GM12878 (cell line): ENCODE measurements at regions not wholly inside any gene's neighbourhood (a gene's known extent, or its start where the extent isn't known, plus 50 kb on each side); places are given as distances from the start of the nearest gene placed in this dataset.

Experiments
- ATAC-seq: fragments of 200-7000 bp; cut with Tn5 transposase; 3 replicates; pipeline ENCODE4 v1.9.1; 2020; ENCODE audit warnings: mild to moderate bottlenecking, moderate library complexity
- BruUV-seq: library from RNA; stranded (reverse); fragments of 400-500 nt; replicated peaks from 2 replicates; lab custom pipeline; 2021; lab: Mats Ljungman, UMichigan
- CTCF ChIA-PET: fragments of 300-600 bp; sonication (Branson Sonifier 250); formaldehyde crosslinking; extraction: SDS; loops from one replicate; lab custom pipeline; 2021; ENCODE audit warnings: inconsistent platforms; lab: Yijun Ruan, JAX
- POLR2A ChIA-PET: fragments of 350-600 bp; formaldehyde crosslinking; extraction: SDS; loops from one replicate; lab custom pipeline; 2021; ENCODE audit warnings: inconsistent platforms; lab: Charles Lee
- RAD21 ChIA-PET: fragments of 300-600 bp; sonication (Branson Sonifier 250); formaldehyde crosslinking; loops from one replicate; lab custom pipeline; 2023; ENCODE audit warnings: antibody characterized with exemption; ENCODE audit not compliant: unreplicated experiment; lab: Charles Lee
- SMC1A ChIA-PET: fragments of 300-600 bp; sonication (Branson Sonifier 250); formaldehyde crosslinking; loops from one replicate; lab custom pipeline; 2023; ENCODE audit not compliant: unreplicated experiment, uncharacterized antibody; lab: Charles Lee
- DNase-seq: peaks from one replicate; pipeline ENCODE4 v3.0.0-alpha.2; 2011; ENCODE audit warnings: low read depth, low spot score
- FAIRE-seq: peaks from 3 replicates; lab custom pipeline; 2011; peaks lifted over from hg19 to GRCh38; lab: Jason Lieb, UNC
- H2AFZ ChIP-seq: 2 replicates; pipeline ENCODE4 v1.6.0; 2011; ENCODE audit warnings: low read depth, low read length, control low read depth; ENCODE audit not compliant: control insufficient read depth
- H3K27ac ChIP-seq: 2 replicates; pipeline ENCODE4 v1.5.1; 2011; ENCODE audit warnings: control low read depth; ENCODE audit not compliant: control insufficient read depth, insufficient read depth
- H3K27me3 ChIP-seq, 2 experiments: replicated peaks in 1 of 2; 2 replicates each; pipeline versions ENCODE4 v1.6.0 to v1.6.1; 2011; ENCODE audit warnings: low read length in 1 of 2; ENCODE audit not compliant: control insufficient read depth in 2 of 2, insufficient read depth in 2 of 2
- H3K36me3 ChIP-seq, 2 experiments: 2 replicates each; pipeline ENCODE4 v1.5.1; 2011; ENCODE audit warnings: low read length in 1 of 2; ENCODE audit not compliant: control insufficient read depth in 2 of 2, insufficient read depth in 2 of 2
- H3K4me1 ChIP-seq: 2 replicates; pipeline ENCODE4 v1.6.1; 2011; ENCODE audit warnings: mild to moderate bottlenecking, low read length, moderate library complexity, mixed read lengths; ENCODE audit not compliant: control insufficient read depth, insufficient read depth
- H3K4me2 ChIP-seq: 2 replicates; pipeline ENCODE4 v1.6.0; 2011; ENCODE audit warnings: control low read depth; ENCODE audit not compliant: control insufficient read depth, insufficient read depth
- H3K4me3 ChIP-seq: fragments of 200-600 bp; sonication (generic); 2 replicates; pipeline ENCODE4 v1.5.1; 2016
- H3K79me2 ChIP-seq: 2 replicates; pipeline ENCODE4 v1.6.0; 2011; ENCODE audit warnings: low read length; ENCODE audit not compliant: control insufficient read depth, insufficient read depth
- H3K9ac ChIP-seq: 2 replicates; pipeline ENCODE4 v1.8.0; 2011; ENCODE audit warnings: low read length, control low read depth, mixed read lengths; ENCODE audit not compliant: control insufficient read depth, insufficient read depth
- H3K9me3 ChIP-seq: replicated peaks from 3 replicates; pipeline ENCODE4 v1.5.1; 2011; ENCODE audit warnings: mild to moderate bottlenecking, low read length; ENCODE audit not compliant: control insufficient read depth, insufficient read depth
- H4K20me1 ChIP-seq: 2 replicates; pipeline ENCODE4 v1.6.0; 2011; ENCODE audit not compliant: control insufficient read depth, insufficient read depth
- BHLHE40 ChIP-seq, 2 experiments: fragments of 450-650 bp in 1 of 2; IDR thresholded peaks; 2 replicates each; pipeline ENCODE4 v1.6.1; 2011 to 2017; ENCODE audit warnings: low read depth in 2 of 2, borderline replicate concordance in 1 of 2, improper control_type of control experiment in 1 of 2, low read length in 1 of 2, mild to moderate bottlenecking in 1 of 2
- IRF4 ChIP-seq: IDR thresholded peaks from 2 replicates; pipeline ENCODE4 v1.6.1; 2011; ENCODE audit warnings: low read depth, low read length
- MTA3 ChIP-seq: IDR thresholded peaks from 2 replicates; pipeline ENCODE4 v1.6.1; 2012; ENCODE audit warnings: low read length, inconsistent platforms, borderline replicate concordance
- NFXL1 ChIP-seq: fragments of 450-650 bp; IDR thresholded peaks from 2 replicates; pipeline ENCODE4 v1.6.1; 2017; ENCODE audit warnings: antibody characterized with exemption, mild to moderate bottlenecking, borderline replicate concordance
- NRF1 ChIP-seq: conservative IDR thresholded peaks from 2 replicates; pipeline ENCODE4 v1.6.1; 2011; ENCODE audit warnings: mild to moderate bottlenecking, low read depth, low read length, improper control_type of control experiment
- RAD21 ChIP-seq: IDR thresholded peaks from 2 replicates; pipeline ENCODE4 v1.6.1; 2011; ENCODE audit warnings: mild to moderate bottlenecking, low read depth, low read length, moderate library complexity; ENCODE audit not compliant: insufficient read depth
- RB1 ChIP-seq: fragments of 450-650 bp; formaldehyde crosslinking; IDR thresholded peaks from 2 replicates; pipeline ENCODE4 v1.6.1; 2017; ENCODE audit warnings: mild to moderate bottlenecking, borderline replicate concordance
- SMC3 ChIP-seq: IDR thresholded peaks from 2 replicates; pipeline ENCODE4 v1.6.1; 2011; ENCODE audit warnings: low read length, improper control_type of control experiment, borderline replicate concordance
- YBX1 ChIP-seq: fragments of 450-650 bp; IDR thresholded peaks from 2 replicates; pipeline ENCODE4 v1.6.1; 2016; ENCODE audit warnings: antibody characterized with exemption
- ZNF217 ChIP-seq: fragments of 450-650 bp; IDR thresholded peaks from 2 replicates; pipeline ENCODE4 v1.6.1; 2017; ENCODE audit warnings: antibody characterized with exemption, mild to moderate bottlenecking
- ZNF622 ChIP-seq: fragments of 450-650 bp; IDR thresholded peaks from 2 replicates; pipeline ENCODE4 v1.6.1; 2017; ENCODE audit warnings: mild to moderate bottlenecking, inconsistent platforms
- ZZZ3 ChIP-seq: IDR thresholded peaks from 2 replicates; pipeline ENCODE4 v1.6.1; 2011; ENCODE audit warnings: low read depth; ENCODE audit not compliant: control insufficient read depth, insufficient read length
- WGBS: methylation state at CpG from one replicate; pipeline ENCODE4 v1.1.6; 2016; ENCODE audit warnings: low lambda C conversion rate; ENCODE audit not compliant: insufficient replicate concordance, insufficient coverage; ENCODE audit errors: missing lambda C conversion rate; 5-methylcytosine and 5-hydroxymethylcytosine counted together
- in situ Hi-C: fragments of 300-500 bp; cut with MboI; formaldehyde crosslinking; loops from 9 replicates; pipeline ENCODE4 v1.14.3; 2018; ENCODE audit warnings: mixed read lengths
- intact Hi-C: fragments of 100-400 bp; cut with micrococcal nuclease; formaldehyde crosslinking; loops from one replicate; pipeline ENCODE4 v1.14.2; 2022; ENCODE audit not compliant: unreplicated experiment
- TF ChIP-seq, protein P1 (sequence below): IDR thresholded peaks from 2 replicates; pipeline ENCODE4 v1.6.1; 2012; ENCODE audit warnings: low read length, inconsistent platforms
- TF ChIP-seq, protein P2 (sequence below): IDR thresholded peaks from 2 replicates; pipeline ENCODE4 v1.6.1; 2011; ENCODE audit warnings: borderline replicate concordance, low read depth, mild to moderate bottlenecking, moderate library complexity, mixed read lengths, low read length; ENCODE audit not compliant: insufficient read depth; ENCODE audit errors: extremely low read length
- TF ChIP-seq, protein P3 (sequence below): IDR thresholded peaks from 2 replicates; pipeline ENCODE4 v1.6.1; 2012; ENCODE audit warnings: low read depth, low read length, improper control_type of control experiment
- TF ChIP-seq, protein P4 (sequence below): fragments of 450-650 bp; IDR thresholded peaks from 2 replicates; pipeline ENCODE4 v1.6.1; 2014; ENCODE audit warnings: mild to moderate bottlenecking

DNA sequence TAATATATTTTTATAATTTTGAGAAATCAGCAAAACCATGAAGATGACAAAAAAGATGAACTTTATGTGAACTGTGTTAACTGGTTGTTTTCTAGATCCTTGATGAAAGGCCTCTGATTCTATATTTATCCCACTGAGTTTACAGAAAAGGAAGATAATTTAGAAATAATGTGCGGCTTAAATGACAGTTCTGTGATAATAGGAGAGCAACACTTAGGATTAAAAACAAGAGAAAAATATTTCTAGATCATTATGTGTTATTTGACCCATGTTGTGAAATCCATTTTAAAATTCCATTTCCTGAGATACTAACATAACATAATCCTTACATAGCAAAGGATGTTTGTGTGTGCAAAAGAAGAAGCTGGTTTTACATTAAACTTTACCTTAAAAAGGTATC lies 598.0 kb downstream of the DIPK2A start:
- ChIA-PET RAD21 (no interaction called here), POLR2A (no interaction called here), SMC1A (no interaction called here), CTCF (no interaction called here)
- WGBS, result 93% methylated on average over 1 of the region's 1 CpG
- ATAC-seq (no peak), FAIRE-seq (no peak), DNase-seq (no peak)
- Histone ChIP-seq H3K4me3 (no peak overlapping the region), H3K9me3 (no peaks in the 10 kb centered on the region; the same call in 2 of the 3 replicates), H3K9ac (no peak overlapping the region), H3K79me2 (no peaks in the 10 kb centered on the region), H3K4me1 (no peaks in the 10 kb centered on the region), H3K27ac (no peak overlapping the region), H3K27me3 (no peaks in the 10 kb centered on the region), H4K20me1 (no peaks in the 10 kb centered on the region), H3K4me2 (no peak overlapping the region), H2AFZ (no peak overlapping the region), H3K36me3 (no peaks in the 10 kb centered on the region)
- in situ Hi-C loops, result no loop called here
- TF ChIP-seq ZNF622, result no peak
- intact Hi-C loops, result no loop called here
- no TSS peak for BruUV-seq

DNA sequence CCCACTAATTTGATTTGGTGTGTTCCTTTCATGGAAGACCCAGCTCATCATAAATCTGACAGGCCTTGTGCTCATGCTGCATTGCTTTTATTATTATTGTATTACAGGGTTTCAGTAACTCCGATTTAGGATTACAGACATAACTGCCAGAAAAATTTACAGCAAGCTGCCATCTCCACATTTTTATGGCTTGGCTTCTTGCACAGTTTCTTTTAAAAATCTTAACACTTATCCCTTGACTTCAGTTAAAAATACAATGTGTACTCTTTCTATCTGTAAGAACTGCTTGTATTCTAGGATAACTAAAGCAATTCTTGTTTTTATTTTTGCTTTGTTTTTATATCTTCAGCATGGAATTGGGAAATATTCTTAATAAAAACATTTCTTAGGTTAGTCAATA lies 612.2 kb downstream of the DIPK2A start:
- ATAC-seq (no peak), DNase-seq (no peak), FAIRE-seq (no peak)
- ChIA-PET RAD21 (no interaction called here), SMC1A (interaction anchor here (0.6 kb wide), 1 partner anchor 107 kb away, joined by 3 read pairs; no protein-coding TSS in a partner anchor), CTCF (no interaction called here), POLR2A (no interaction called here)
- Histone ChIP-seq H3K9me3 (no peaks in the 10 kb centered on the region), H3K36me3 (no peaks in the 10 kb centered on the region), H3K4me1 (no peaks in the 10 kb centered on the region), H3K4me2 (no peak overlapping the region), H3K79me2 (no peaks in the 10 kb centered on the region), H3K27ac (no peak overlapping the region), H3K4me3 (no peak overlapping the region), H4K20me1 (no peaks in the 10 kb centered on the region), H3K9ac (no peak overlapping the region), H3K27me3 (no peaks in the 10 kb centered on the region), H2AFZ (no peak overlapping the region)
- in situ Hi-C loops, result no loop called here
- WGBS, result 47% methylated on average over 1 of the region's 1 CpG
- no TSS peak for BruUV-seq
- intact Hi-C loops, result loop anchor here (10.0 kb wide), 2 partner anchors 609 to 689 kb away; partner anchors contain the start of gene DIPK2A
- TF ChIP-seq, protein P1, sequence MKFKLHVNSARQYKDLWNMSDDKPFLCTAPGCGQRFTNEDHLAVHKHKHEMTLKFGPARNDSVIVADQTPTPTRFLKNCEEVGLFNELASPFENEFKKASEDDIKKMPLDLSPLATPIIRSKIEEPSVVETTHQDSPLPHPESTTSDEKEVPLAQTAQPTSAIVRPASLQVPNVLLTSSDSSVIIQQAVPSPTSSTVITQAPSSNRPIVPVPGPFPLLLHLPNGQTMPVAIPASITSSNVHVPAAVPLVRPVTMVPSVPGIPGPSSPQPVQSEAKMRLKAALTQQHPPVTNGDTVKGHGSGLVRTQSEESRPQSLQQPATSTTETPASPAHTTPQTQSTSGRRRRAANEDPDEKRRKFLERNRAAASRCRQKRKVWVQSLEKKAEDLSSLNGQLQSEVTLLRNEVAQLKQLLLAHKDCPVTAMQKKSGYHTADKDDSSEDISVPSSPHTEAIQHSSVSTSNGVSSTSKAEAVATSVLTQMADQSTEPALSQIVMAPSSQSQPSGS, result no peak
- no peak for TF ChIP-seq BHLHE40 (IDR thresholded peaks at IDR 0.05; ENCODE audit: borderline replicate concordance in 1 of 2, low read depth in 2 of 2, low read length in 1 of 2)
- TF ChIP-seq ZNF217, result no peak
- no peak for TF ChIP-seq SMC3
- TF ChIP-seq ZZZ3, result no peak
- no peak for TF ChIP-seq RB1
- TF ChIP-seq IRF4, result no peak
- TF ChIP-seq NFXL1, result no peak
- no peak for TF ChIP-seq MTA3
- no peak for TF ChIP-seq YBX1
- TF ChIP-seq, protein P2, sequence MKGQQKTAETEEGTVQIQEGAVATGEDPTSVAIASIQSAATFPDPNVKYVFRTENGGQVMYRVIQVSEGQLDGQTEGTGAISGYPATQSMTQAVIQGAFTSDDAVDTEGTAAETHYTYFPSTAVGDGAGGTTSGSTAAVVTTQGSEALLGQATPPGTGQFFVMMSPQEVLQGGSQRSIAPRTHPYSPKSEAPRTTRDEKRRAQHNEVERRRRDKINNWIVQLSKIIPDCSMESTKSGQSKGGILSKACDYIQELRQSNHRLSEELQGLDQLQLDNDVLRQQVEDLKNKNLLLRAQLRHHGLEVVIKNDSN, result no peak
- TF ChIP-seq NRF1, result no peak
- TF ChIP-seq, protein P3, sequence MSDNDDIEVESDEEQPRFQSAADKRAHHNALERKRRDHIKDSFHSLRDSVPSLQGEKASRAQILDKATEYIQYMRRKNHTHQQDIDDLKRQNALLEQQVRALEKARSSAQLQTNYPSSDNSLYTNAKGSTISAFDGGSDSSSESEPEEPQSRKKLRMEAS, result no peak
- TF ChIP-seq, protein P4, sequence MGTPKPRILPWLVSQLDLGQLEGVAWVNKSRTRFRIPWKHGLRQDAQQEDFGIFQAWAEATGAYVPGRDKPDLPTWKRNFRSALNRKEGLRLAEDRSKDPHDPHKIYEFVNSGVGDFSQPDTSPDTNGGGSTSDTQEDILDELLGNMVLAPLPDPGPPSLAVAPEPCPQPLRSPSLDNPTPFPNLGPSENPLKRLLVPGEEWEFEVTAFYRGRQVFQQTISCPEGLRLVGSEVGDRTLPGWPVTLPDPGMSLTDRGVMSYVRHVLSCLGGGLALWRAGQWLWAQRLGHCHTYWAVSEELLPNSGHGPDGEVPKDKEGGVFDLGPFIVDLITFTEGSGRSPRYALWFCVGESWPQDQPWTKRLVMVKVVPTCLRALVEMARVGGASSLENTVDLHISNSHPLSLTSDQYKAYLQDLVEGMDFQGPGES, result no peak
- no peak for TF ChIP-seq RAD21
